Body of pancreas (tissue), 4 donors: ENCODE measurements at regions not wholly inside any gene's neighbourhood (a gene's known extent, or its start where the extent isn't known, plus 50 kb on each side); places are given as distances from the start of the nearest gene placed in this dataset.

Experiments
- ATAC-seq: fragments of 150-250 bp; one replicate; pipeline ENCODE4 v1.9.1; 2016
- DNase-seq, 4 donors: peaks; one replicate each; pipeline ENCODE4 v3.0.0-alpha.2; 2019
- H3K27ac ChIP-seq, 4 donors: fragments of 200-600 bp; sonication (generic); 1 replicate in 3 of 4; 2 replicates in 1 of 4; pipeline versions ENCODE4 v1.5.1 to v1.6.1; 2016 to 2019; ENCODE audit warnings: mild to moderate bottlenecking in 1 of 4, mixed read lengths in 1 of 4, moderate library complexity in 1 of 4
- H3K27me3 ChIP-seq, 2 donors: fragments of 200-600 bp; sonication (generic); one replicate each; pipeline ENCODE4 v1.6.0; 2016; ENCODE audit warnings: mild to moderate bottlenecking in 1 of 2
- H3K36me3 ChIP-seq, 2 donors: fragments of 200-600 bp; sonication (generic); replicated peaks in 1 of 2; 2 replicates each; pipeline ENCODE4 v1.5.1; 2016; ENCODE audit warnings: low read depth in 2 of 2; ENCODE audit not compliant: insufficient read depth in 1 of 2
- H3K4me1 ChIP-seq: fragments of 200-600 bp; sonication (generic); one replicate; pipeline ENCODE4 v1.6.0; 2016
- H3K4me3 ChIP-seq, 2 donors: fragments of 200-600 bp; sonication (generic); 1 replicate in 1 of 2; 2 replicates in 1 of 2; pipeline ENCODE4 v1.5.1; 2016 to 2019
- H3K9me3 ChIP-seq, 3 donors: fragments of 200-600 bp; sonication (generic); 1 replicate in 2 of 3; 2 replicates in 1 of 3; pipeline ENCODE4 v1.5.1; 2016
- CTCF ChIP-seq, 7 experiments: fragments of 450-650 bp in 4 of 7; fragments of 200-600 bp in 3 of 7; sonication (generic) in 3 of 7; IDR thresholded peaks; one replicate each; pipeline ENCODE4 v1.5.1; 2016 to 2019; ENCODE audit warnings: antibody characterized with exemption in 7 of 7
- POLR2A ChIP-seq, 3 donors: fragments of 450-650 bp; IDR thresholded peaks; one replicate each; pipeline ENCODE4 v1.6.1; 2016; ENCODE audit warnings: antibody characterized with exemption in 3 of 3, mild to moderate bottlenecking in 2 of 3
- WGBS, 2 donors: methylation state at CpG; one replicate each; pipeline ENCODE4 v1.1.5; 2017; 5-methylcytosine and 5-hydroxymethylcytosine counted together
- intact Hi-C: fragments of 100-400 bp; cut with DNase I; formaldehyde crosslinking; loops from one replicate; pipeline ENCODE4 v1.15.1; 2023

- no peak for ATAC-seq
- H3K4me1 ChIP-seq = peaks cover 37% of the 10 kb centered on the region
- H3K9me3 ChIP-seq = no peaks in the 10 kb centered on the region
- no peak for TF ChIP-seq POLR2A (IDR thresholded peaks at IDR 0.05)
- no peak for TF ChIP-seq CTCF (IDR thresholded peaks at IDR 0.05)
- H3K4me3 ChIP-seq = no peak overlapping the region
- no peaks in the 10 kb centered on the region for H3K27me3 ChIP-seq
- intact Hi-C loops = no loop called here
- H3K27ac ChIP-seq = no peak overlapping the region
- DNase-seq = no peak
- H3K36me3 ChIP-seq = no peaks in the 10 kb centered on the region
- WGBS, 2 donors = 91 to 95% methylated on average over 6 of the region's 6 CpGs
These were observed 668.7 kb upstream of the ZNF608 start for GRCh38 chr5:125415126-125415525.

- ATAC-seq = no peak
These were observed 669.6 kb upstream of the ZNF608 start for GRCh38 chr5:125416055-125416454.

GRCh38 chr5:125421006-125421405 is 674.6 kb upstream of the ZNF608 start:
- ATAC-seq (no peak), DNase-seq (no peak)
- Histone ChIP-seq H3K4me1 (no peaks in the 10 kb centered on the region), H3K27ac (no peak overlapping the region), H3K9me3 (no peaks in the 10 kb centered on the region), H3K27me3 (no peaks in the 10 kb centered on the region), H3K4me3 (no peak overlapping the region), H3K36me3 (no peaks in the 10 kb centered on the region)
- intact Hi-C loops = no loop called here
- TF ChIP-seq CTCF (IDR thresholded peaks at IDR 0.05) = no peak
- TF ChIP-seq POLR2A (IDR thresholded peaks at IDR 0.05) = no peak
- 86 to 92% methylated on average over 2 of the region's 2 CpGs for WGBS, 2 donors

More at GRCh38 chr5:125416055-125416454, 669.6 kb upstream of the ZNF608 start:
- H3K4me1 ChIP-seq = peaks cover 28% of the 10 kb centered on the region
- no peak overlapping the region for H3K4me3 ChIP-seq
- no peaks in the 10 kb centered on the region for H3K27me3 ChIP-seq
- intact Hi-C loops = no loop called here
- no peak overlapping the region for H3K27ac ChIP-seq
- TF ChIP-seq CTCF (IDR thresholded peaks at IDR 0.05) (no peak), POLR2A (IDR thresholded peaks at IDR 0.05) (no peak)
- DNase-seq = no peak
- H3K9me3 ChIP-seq = no peaks in the 10 kb centered on the region
- 62 to 64% methylated on average over 2 of the region's 2 CpGs for WGBS, 2 donors
- H3K36me3 ChIP-seq = no peaks in the 10 kb centered on the region

GRCh38 chr5:125422342-125422741 is 675.9 kb upstream of the ZNF608 start:
- Histone ChIP-seq H3K4me1 (no peaks in the 10 kb centered on the region), H3K4me3 (no peak overlapping the region), H3K27me3 (no peaks in the 10 kb centered on the region), H3K27ac (no peak overlapping the region), H3K36me3 (no peaks in the 10 kb centered on the region), H3K9me3 (no peaks in the 10 kb centered on the region)
- no peak for ATAC-seq
- 90% methylated on average over 4 to 5 of the region's 5 CpGs for WGBS, 2 donors
- intact Hi-C loops = no loop called here
- DNase-seq = no peak
- TF ChIP-seq POLR2A (IDR thresholded peaks at IDR 0.05) = no peak
- TF ChIP-seq CTCF (IDR thresholded peaks at IDR 0.05) = no peak

- DNase-seq (no peak), ATAC-seq (no peak)
- intact Hi-C loops = no loop called here
- no peaks in the 10 kb centered on the region for H3K9me3 ChIP-seq
- WGBS, 2 donors = 56 to 59% methylated on average over 6 of the region's 6 CpGs
- no peaks in the 10 kb centered on the region for H3K4me1 ChIP-seq
- H3K4me3 ChIP-seq = no peak overlapping the region
- no peaks in the 10 kb centered on the region for H3K36me3 ChIP-seq
- no peak overlapping the region for H3K27ac ChIP-seq
- TF ChIP-seq POLR2A (IDR thresholded peaks at IDR 0.05) = no peak
- TF ChIP-seq CTCF (IDR thresholded peaks at IDR 0.05) = no peak
- no peaks in the 10 kb centered on the region for H3K27me3 ChIP-seq
These were observed 678.1 kb upstream of the ZNF608 start for GRCh38 chr5:125424402-125425141.
